Upper lobe of left lung (tissue), 6 donors: ENCODE measurements at regions not wholly inside any gene's neighbourhood (a gene's known extent, or its start where the extent isn't known, plus 50 kb on each side); places are given as distances from the start of the nearest gene placed in this dataset.

Source experiments
- ATAC-seq, 2 donors: fragments of 200-7000 bp; cut with Tn5 transposase; one replicate each; pipeline ENCODE4 v1.9.1; 2022; ENCODE audit warnings: mild to moderate bottlenecking in 2 of 2, moderate library complexity in 2 of 2; ENCODE audit not compliant: low FRiP score in 2 of 2
- DNase-seq, 2 donors: peaks; one replicate each; pipeline ENCODE4 v3.0.0-alpha.2; 2019 to 2020
- H3K27ac ChIP-seq, 4 donors: fragments of 200-600 bp; sonication (generic); one replicate each; pipeline ENCODE4 v1.5.1; 2016 to 2019
- H3K27me3 ChIP-seq, 4 donors: fragments of 200-600 bp; sonication (generic); one replicate each; pipeline ENCODE4 v1.5.1; 2017 to 2019
- H3K36me3 ChIP-seq, 4 donors: fragments of 200-600 bp; sonication (generic); one replicate each; pipeline ENCODE4 v1.5.1; 2016 to 2019
- H3K4me1 ChIP-seq, 4 donors: fragments of 200-600 bp; sonication (generic); one replicate each; pipeline ENCODE4 v1.5.1; 2018 to 2019
- H3K4me3 ChIP-seq, 4 donors: fragments of 200-600 bp; sonication (generic); one replicate each; pipeline ENCODE4 v1.5.1; 2017 to 2019; ENCODE audit warnings: mild to moderate bottlenecking in 2 of 4, moderate library complexity in 1 of 4
- H3K9me3 ChIP-seq, 4 donors: fragments of 200-600 bp; sonication (generic); one replicate each; pipeline ENCODE4 v1.5.1; 2018 to 2019
- EP300 ChIP-seq, 4 donors: sonication (generic); formaldehyde crosslinking; IDR thresholded peaks; one replicate each; pipeline ENCODE4 v1.5.1; 2017; ENCODE audit warnings: antibody characterized with exemption in 4 of 4, control low read depth in 2 of 4
- POLR2A ChIP-seq, 4 donors: fragments of 450-650 bp; IDR thresholded peaks; one replicate each; pipeline ENCODE4 v1.5.1; 2016 to 2017; ENCODE audit warnings: antibody characterized with exemption in 4 of 4, mild to moderate bottlenecking in 2 of 4
- POLR2AphosphoS5 ChIP-seq, 2 donors: sonication (generic); formaldehyde crosslinking; IDR thresholded peaks; one replicate each; pipeline ENCODE4 v1.5.1; 2017; ENCODE audit warnings: antibody characterized with exemption in 2 of 2
- WGBS, 2 donors: methylation state at CpG; one replicate each; pipeline ENCODE4 v1.1.5; 2017 to 2018; 5-methylcytosine and 5-hydroxymethylcytosine counted together
- TF ChIP-seq, protein P1 (sequence below), 6 experiments: fragments of 450-650 bp in 4 of 6; fragments of 200-600 bp in 2 of 6; sonication (generic) in 2 of 6; IDR thresholded peaks; one replicate each; pipeline ENCODE4 v1.5.1; 2016 to 2019; ENCODE audit warnings: antibody characterized with exemption in 6 of 6
- donor health status: DM: no; HTN: no; CAD: no; lungs with moderate emphysema.
- donor health status: DM: no; HTN: yes; CAD: no; lungs with severe emphysema.

GRCh38 chr4:53907772-53908171, 156.6 kb downstream of the CHIC2 start:
- no peak overlapping the region for H3K27ac ChIP-seq
- H3K27me3 ChIP-seq = no peaks in the 10 kb centered on the region
- TF ChIP-seq POLR2A (IDR thresholded peaks at IDR 0.05) (no peak), POLR2AphosphoS5 (IDR thresholded peaks at IDR 0.05) (no peak), EP300 (IDR thresholded peaks at IDR 0.05) (no peak)
- TF ChIP-seq, protein P1, sequence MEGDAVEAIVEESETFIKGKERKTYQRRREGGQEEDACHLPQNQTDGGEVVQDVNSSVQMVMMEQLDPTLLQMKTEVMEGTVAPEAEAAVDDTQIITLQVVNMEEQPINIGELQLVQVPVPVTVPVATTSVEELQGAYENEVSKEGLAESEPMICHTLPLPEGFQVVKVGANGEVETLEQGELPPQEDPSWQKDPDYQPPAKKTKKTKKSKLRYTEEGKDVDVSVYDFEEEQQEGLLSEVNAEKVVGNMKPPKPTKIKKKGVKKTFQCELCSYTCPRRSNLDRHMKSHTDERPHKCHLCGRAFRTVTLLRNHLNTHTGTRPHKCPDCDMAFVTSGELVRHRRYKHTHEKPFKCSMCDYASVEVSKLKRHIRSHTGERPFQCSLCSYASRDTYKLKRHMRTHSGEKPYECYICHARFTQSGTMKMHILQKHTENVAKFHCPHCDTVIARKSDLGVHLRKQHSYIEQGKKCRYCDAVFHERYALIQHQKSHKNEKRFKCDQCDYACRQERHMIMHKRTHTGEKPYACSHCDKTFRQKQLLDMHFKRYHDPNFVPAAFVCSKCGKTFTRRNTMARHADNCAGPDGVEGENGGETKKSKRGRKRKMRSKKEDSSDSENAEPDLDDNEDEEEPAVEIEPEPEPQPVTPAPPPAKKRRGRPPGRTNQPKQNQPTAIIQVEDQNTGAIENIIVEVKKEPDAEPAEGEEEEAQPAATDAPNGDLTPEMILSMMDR (IDR thresholded peaks at IDR 0.05) = no peak
- no peaks in the 10 kb centered on the region for H3K36me3 ChIP-seq
- DNase-seq (no peak), ATAC-seq (no peak)
- peaks cover 9 to 23% (median 14%) of the 10 kb centered on the region in 4 donors for H3K4me1 ChIP-seq
- WGBS, 2 donors = 66 to 68% methylated on average over 5 of the region's 5 CpGs
- H3K4me3 ChIP-seq = no peak overlapping the region
- H3K9me3 ChIP-seq = no peaks in the 10 kb centered on the region

- no peaks in the 10 kb centered on the region for H3K9me3 ChIP-seq
- H3K27ac ChIP-seq = peak overlapping the region in 2 of 4 donors; percentile 23 to 40
- no peaks in the 10 kb centered on the region for H3K36me3 ChIP-seq
- peak overlapping the region in 1 of 4 donors; percentile 32 for H3K4me3 ChIP-seq
- 65 to 69% methylated on average over 6 of the region's 6 CpGs for WGBS, 2 donors
- peaks cover 9 to 23% (median 14%) of the 10 kb centered on the region in 4 donors for H3K4me1 ChIP-seq
- DNase-seq (no peak), ATAC-seq (no peak)
- H3K27me3 ChIP-seq = no peaks in the 10 kb centered on the region
- no peak for TF ChIP-seq POLR2A (IDR thresholded peaks at IDR 0.05)
- TF ChIP-seq POLR2AphosphoS5 (IDR thresholded peaks at IDR 0.05) = no peak
- no peak for TF ChIP-seq EP300 (IDR thresholded peaks at IDR 0.05)
- TF ChIP-seq, protein P1 (IDR thresholded peaks at IDR 0.05) = no peak
Measured at GRCh38 chr4:53906606-53907190, 157.7 kb downstream of the CHIC2 start.

DNA sequence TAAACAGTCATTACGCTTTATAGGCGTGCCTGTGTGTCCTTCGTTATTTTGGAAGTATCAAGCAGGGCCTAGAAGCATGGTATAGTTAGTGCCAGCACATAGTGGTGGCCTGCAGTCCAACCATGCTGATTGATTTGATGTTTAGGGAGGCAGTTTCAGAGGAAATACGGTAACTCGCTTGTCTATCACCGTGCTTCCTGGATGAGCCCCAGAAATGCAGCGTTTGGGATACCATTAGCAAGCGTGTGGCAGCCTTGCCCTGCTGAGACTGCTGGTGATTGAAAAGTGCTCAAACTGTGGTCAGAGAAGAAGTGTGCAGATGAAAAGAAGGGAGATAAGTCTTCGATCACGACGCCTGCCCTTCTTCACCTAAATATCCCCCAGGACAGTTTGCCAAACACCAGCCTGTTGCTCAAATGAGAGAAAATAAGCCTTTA, 158.4 kb downstream of the CHIC2 start:
- Histone ChIP-seq H3K36me3 (no peaks in the 10 kb centered on the region), H3K9me3 (no peaks in the 10 kb centered on the region), H3K4me1 (peaks cover 9 to 23% (median 14%) of the 10 kb centered on the region in 4 donors), H3K27me3 (no peaks in the 10 kb centered on the region), H3K4me3 (peak overlapping the region in 3 of 4 donors; percentile 21 to 37 (median 32)), H3K27ac (peak overlapping the region in 3 of 4 donors; percentile 23 to 53 (median 40))
- peak in 1 of 2 donors; percentile 45 for ATAC-seq
- TF ChIP-seq EP300 (IDR thresholded peaks at IDR 0.05) = no peak
- TF ChIP-seq, protein P1 (IDR thresholded peaks at IDR 0.05) = no peak
- TF ChIP-seq POLR2AphosphoS5 (IDR thresholded peaks at IDR 0.05) = no peak
- no peak for TF ChIP-seq POLR2A (IDR thresholded peaks at IDR 0.05)
- 12 to 17% methylated on average over 11 of the region's 11 CpGs for WGBS, 2 donors
- no peak for DNase-seq

GRCh38 chr4:53905276-53905940, 159.0 kb downstream of the CHIC2 start:
- Histone ChIP-seq H3K4me3 (no peak overlapping the region), H3K27me3 (no peaks in the 10 kb centered on the region), H3K4me1 (peaks cover 10 to 23% (median 14%) of the 10 kb centered on the region in 4 donors), H3K9me3 (no peaks in the 10 kb centered on the region), H3K36me3 (no peaks in the 10 kb centered on the region), H3K27ac (peak overlapping the region in 1 of 4 donors; percentile 53)
- DNase-seq (no peak), ATAC-seq (no peak)
- TF ChIP-seq, protein P1 (IDR thresholded peaks at IDR 0.05) = no peak
- TF ChIP-seq EP300 (IDR thresholded peaks at IDR 0.05) (no peak), POLR2A (IDR thresholded peaks at IDR 0.05) (no peak), POLR2AphosphoS5 (IDR thresholded peaks at IDR 0.05) (no peak)
- 33 to 37% methylated on average over 7 of the region's 7 CpGs for WGBS, 2 donors
